Gastroesophageal sphincter (tissue), 3 donors: ENCODE measurements at regions not wholly inside any gene's neighbourhood (a gene's known extent, or its start where the extent isn't known, plus 50 kb on each side); places are given as distances from the start of the nearest gene placed in this dataset.

Experiments
- CTCF ChIP-seq, 4 experiments: fragments of 200-600 bp in 2 of 4; fragments of 450-650 bp in 2 of 4; sonication (generic) in 1 of 4; IDR thresholded peaks; one replicate each; pipeline ENCODE4 v1.5.1; 2017 to 2019; ENCODE audit warnings: antibody characterized with exemption in 4 of 4, mild to moderate bottlenecking in 2 of 4, moderate library complexity in 2 of 4
- EP300 ChIP-seq: sonication (generic); formaldehyde crosslinking; IDR thresholded peaks from one replicate; pipeline ENCODE4 v1.6.1; 2017; ENCODE audit warnings: antibody characterized with exemption, mild to moderate bottlenecking
- POLR2A ChIP-seq, 2 donors: fragments of 450-650 bp; IDR thresholded peaks; one replicate each; pipeline ENCODE4 v1.6.1; 2017; ENCODE audit warnings: antibody characterized with exemption in 2 of 2, mild to moderate bottlenecking in 2 of 2, moderate library complexity in 1 of 2
- POLR2AphosphoS5 ChIP-seq: sonication (generic); formaldehyde crosslinking; IDR thresholded peaks from one replicate; pipeline ENCODE4 v1.6.1; 2017; ENCODE audit warnings: antibody characterized with exemption

GRCh38 chr6:40764726-40765125 lies 177.6 kb upstream of the LRFN2 start:
- TF ChIP-seq CTCF (IDR thresholded peaks at IDR 0.05) (no peak), EP300 (no peak), POLR2AphosphoS5 (no peak), POLR2A (IDR thresholded peaks at IDR 0.05) (no peak)
